Breast epithelium (tissue), 4 donors: ENCODE measurements at regions not wholly inside any gene's neighbourhood (a gene's known extent, or its start where the extent isn't known, plus 50 kb on each side); places are given as distances from the start of the nearest gene placed in this dataset.

ENCODE experiments used
- DNase-seq, 2 donors: peaks; one replicate each; pipeline ENCODE4 v3.0.0-alpha.2; 2019; ENCODE audit warnings: low spot score in 2 of 2
- H3K27ac ChIP-seq, 2 donors: fragments of 200-600 bp; sonication (generic) in 1 of 2; one replicate each; pipeline ENCODE4 v1.5.1; 2016 to 2019; ENCODE audit warnings: mild to moderate bottlenecking in 1 of 2
- H3K27me3 ChIP-seq, 2 donors: fragments of 200-600 bp; sonication (generic) in 1 of 2; one replicate each; pipeline versions ENCODE4 v1.5.1 to v1.6.0; 2017 to 2019; ENCODE audit warnings: control low read depth in 1 of 2, mild to moderate bottlenecking in 1 of 2
- H3K36me3 ChIP-seq: fragments of 200-600 bp; one replicate; pipeline ENCODE4 v1.5.1; 2019
- H3K4me1 ChIP-seq, 2 donors: fragments of 200-600 bp; sonication (generic); one replicate each; pipeline ENCODE4 v1.5.1; 2016 to 2019; ENCODE audit warnings: control low read depth in 1 of 2
- H3K4me3 ChIP-seq, 3 donors: fragments of 200-600 bp; sonication (generic); 1 replicate in 2 of 3; 2 replicates in 1 of 3; pipeline ENCODE4 v1.5.1; 2016 to 2019; ENCODE audit warnings: mild to moderate bottlenecking in 3 of 3, moderate library complexity in 2 of 3
- H3K9me3 ChIP-seq, 2 donors: fragments of 200-600 bp; sonication (generic) in 1 of 2; one replicate each; pipeline ENCODE4 v1.5.1; 2016 to 2019; ENCODE audit warnings: control low read depth in 1 of 2
- POLR2A ChIP-seq: fragments of 450-650 bp; IDR thresholded peaks from one replicate; pipeline ENCODE4 v1.6.1; 2016; ENCODE audit warnings: antibody characterized with exemption, mild to moderate bottlenecking, moderate library complexity
- POLR2AphosphoS5 ChIP-seq, 3 donors: sonication (generic); formaldehyde crosslinking; IDR thresholded peaks; one replicate each; pipeline ENCODE4 v1.6.1; 2017; ENCODE audit warnings: antibody characterized with exemption in 3 of 3
- intact Hi-C: fragments of 100-400 bp; cut with DNase I; formaldehyde crosslinking; loops from one replicate; pipeline ENCODE4 v1.15.1; 2023; ENCODE audit warnings: low total_unique reads
- TF ChIP-seq, protein P1 (sequence below), 3 donors: fragments of 450-650 bp; IDR thresholded peaks; one replicate each; pipeline ENCODE4 v1.5.1; 2016 to 2017; ENCODE audit warnings: antibody characterized with exemption in 3 of 3, mild to moderate bottlenecking in 3 of 3, moderate library complexity in 3 of 3

- intact Hi-C loops, result no loop called here
- Histone ChIP-seq H3K27ac (no peak overlapping the region), H3K9me3 (peaks cover 12% of the 10 kb centered on the region in 2 donors), H3K27me3 (no peaks in the 10 kb centered on the region), H3K4me3 (no peak overlapping the region), H3K4me1 (no peaks in the 10 kb centered on the region), H3K36me3 (no peaks in the 10 kb centered on the region)
- DNase-seq, result no peak
- TF ChIP-seq POLR2AphosphoS5 (IDR thresholded peaks at IDR 0.05), result no peak
- TF ChIP-seq, protein P1, sequence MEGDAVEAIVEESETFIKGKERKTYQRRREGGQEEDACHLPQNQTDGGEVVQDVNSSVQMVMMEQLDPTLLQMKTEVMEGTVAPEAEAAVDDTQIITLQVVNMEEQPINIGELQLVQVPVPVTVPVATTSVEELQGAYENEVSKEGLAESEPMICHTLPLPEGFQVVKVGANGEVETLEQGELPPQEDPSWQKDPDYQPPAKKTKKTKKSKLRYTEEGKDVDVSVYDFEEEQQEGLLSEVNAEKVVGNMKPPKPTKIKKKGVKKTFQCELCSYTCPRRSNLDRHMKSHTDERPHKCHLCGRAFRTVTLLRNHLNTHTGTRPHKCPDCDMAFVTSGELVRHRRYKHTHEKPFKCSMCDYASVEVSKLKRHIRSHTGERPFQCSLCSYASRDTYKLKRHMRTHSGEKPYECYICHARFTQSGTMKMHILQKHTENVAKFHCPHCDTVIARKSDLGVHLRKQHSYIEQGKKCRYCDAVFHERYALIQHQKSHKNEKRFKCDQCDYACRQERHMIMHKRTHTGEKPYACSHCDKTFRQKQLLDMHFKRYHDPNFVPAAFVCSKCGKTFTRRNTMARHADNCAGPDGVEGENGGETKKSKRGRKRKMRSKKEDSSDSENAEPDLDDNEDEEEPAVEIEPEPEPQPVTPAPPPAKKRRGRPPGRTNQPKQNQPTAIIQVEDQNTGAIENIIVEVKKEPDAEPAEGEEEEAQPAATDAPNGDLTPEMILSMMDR (IDR thresholded peaks at IDR 0.05), result no peak
- TF ChIP-seq POLR2A, result no peak
Observed at GRCh38 chr13:82206241-82206640, 1676.0 kb downstream of the SLITRK1 start.

- TF ChIP-seq, protein P1 (IDR thresholded peaks at IDR 0.05), result no peak
- TF ChIP-seq POLR2AphosphoS5 (IDR thresholded peaks at IDR 0.05), result no peak
- TF ChIP-seq POLR2A, result no peak
- Histone ChIP-seq H3K36me3 (no peaks in the 10 kb centered on the region), H3K9me3 (peaks cover 12% of the 10 kb centered on the region in 2 donors), H3K4me3 (no peak overlapping the region), H3K4me1 (no peaks in the 10 kb centered on the region), H3K27me3 (no peaks in the 10 kb centered on the region), H3K27ac (no peak overlapping the region)
- no peak for DNase-seq
- intact Hi-C loops, result no loop called here
Observed at GRCh38 chr13:82202398-82202797, 1679.9 kb downstream of the SLITRK1 start.

- TF ChIP-seq POLR2A (no peak), POLR2AphosphoS5 (IDR thresholded peaks at IDR 0.05) (no peak)
- no peaks in the 10 kb centered on the region for H3K27me3 ChIP-seq
- DNase-seq, result no peak
- no peak overlapping the region for H3K27ac ChIP-seq
- H3K9me3 ChIP-seq, result no peaks in the 10 kb centered on the region
- intact Hi-C loops, result no loop called here
- H3K4me1 ChIP-seq, result no peaks in the 10 kb centered on the region
- no peaks in the 10 kb centered on the region for H3K36me3 ChIP-seq
- no peak overlapping the region for H3K4me3 ChIP-seq
Observed at GRCh38 chr13:82196087-82196486, 1686.2 kb downstream of the SLITRK1 start.

- Histone ChIP-seq H3K36me3 (no peaks in the 10 kb centered on the region), H3K4me3 (no peak overlapping the region), H3K27ac (no peak overlapping the region), H3K9me3 (no peaks in the 10 kb centered on the region), H3K27me3 (no peaks in the 10 kb centered on the region), H3K4me1 (no peaks in the 10 kb centered on the region)
- no peak for DNase-seq
- TF ChIP-seq, protein P1 (IDR thresholded peaks at IDR 0.05), result no peak
- TF ChIP-seq POLR2AphosphoS5 (IDR thresholded peaks at IDR 0.05) (no peak), POLR2A (no peak)
- intact Hi-C loops, result no loop called here
Observed at GRCh38 chr13:82187227-82187626, 1695.0 kb downstream of the SLITRK1 start.

DNA sequence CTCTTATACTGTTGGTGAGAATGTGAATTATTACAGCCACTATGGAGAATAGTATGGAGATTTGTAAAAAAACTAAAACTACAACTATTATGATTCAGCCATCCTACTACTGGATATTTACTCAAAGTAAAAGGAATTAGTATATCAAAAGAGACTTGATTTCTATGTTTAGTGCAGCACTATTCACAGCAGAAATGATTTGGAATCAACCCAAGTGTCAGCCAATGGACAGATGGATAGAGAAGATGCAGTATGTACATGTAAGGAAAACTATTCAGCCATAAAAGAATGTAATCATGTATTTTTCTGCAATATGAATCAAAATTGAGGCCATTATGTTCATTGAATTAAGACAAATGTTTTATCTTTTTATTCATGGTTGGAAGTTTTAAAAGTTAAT, 1705.5 kb downstream of the SLITRK1 start:
- Histone ChIP-seq H3K36me3 (no peaks in the 10 kb centered on the region), H3K4me1 (no peaks in the 10 kb centered on the region), H3K27ac (no peak overlapping the region), H3K4me3 (no peak overlapping the region), H3K9me3 (no peaks in the 10 kb centered on the region), H3K27me3 (no peaks in the 10 kb centered on the region)
- TF ChIP-seq POLR2AphosphoS5 (IDR thresholded peaks at IDR 0.05) (no peak), POLR2A (no peak)
- TF ChIP-seq, protein P1 (IDR thresholded peaks at IDR 0.05), result no peak
- DNase-seq, result no peak
- intact Hi-C loops, result no loop called here
